Stomach (tissue), 8 donors: ENCODE measurements at regions not wholly inside any gene's neighbourhood (a gene's known extent, or its start where the extent isn't known, plus 50 kb on each side); places are given as distances from the start of the nearest gene placed in this dataset.

Experiments
- DNase-seq, 2 donors: peaks; one replicate each; pipeline versions ENCODE4 v3.0.0 to v3.0.0-alpha.2; 2013 to 2019
- H3K27ac ChIP-seq, 5 donors: fragments of 200-600 bp in 4 of 5; sonication (generic) in 4 of 5; one replicate each; pipeline ENCODE4 v1.5.1; 2013 to 2019; ENCODE audit warnings: mild to moderate bottlenecking in 1 of 5, moderate library complexity in 1 of 5
- H3K27me3 ChIP-seq, 3 donors: fragments of 200-600 bp; sonication (generic); one replicate each; pipeline ENCODE4 v1.5.1; 2017 to 2019; ENCODE audit warnings: mixed run types in 1 of 3
- H3K36me3 ChIP-seq, 4 donors: fragments of 200-600 bp; sonication (generic); 1 replicate in 3 of 4; 2 replicates in 1 of 4; pipeline ENCODE4 v1.5.1; 2016 to 2019
- H3K4me1 ChIP-seq, 4 donors: fragments of 200-600 bp; sonication (generic); one replicate each; pipeline ENCODE4 v1.5.1; 2016 to 2019
- H3K4me3 ChIP-seq, 4 donors: fragments of 200-600 bp; sonication (generic) in 3 of 4; one replicate each; pipeline ENCODE4 v1.5.1; 2016 to 2019; ENCODE audit warnings: mild to moderate bottlenecking in 1 of 4
- H3K9me3 ChIP-seq, 4 donors: fragments of 200-600 bp; sonication (generic); one replicate each; pipeline ENCODE4 v1.5.1; 2016 to 2019
- CTCF ChIP-seq, 7 experiments: fragments of 450-650 bp in 4 of 7; fragments of 200-600 bp in 3 of 7; sonication (generic) in 3 of 7; IDR thresholded peaks; one replicate each; pipeline ENCODE4 v1.5.1; 2016 to 2019; ENCODE audit warnings: antibody characterized with exemption in 7 of 7, control low read depth in 2 of 7, mild to moderate bottlenecking in 1 of 7
- EP300 ChIP-seq: sonication (generic); formaldehyde crosslinking; IDR thresholded peaks from one replicate; pipeline ENCODE4 v1.6.1; 2017; ENCODE audit warnings: antibody characterized with exemption
- POLR2A ChIP-seq, 4 donors: fragments of 450-650 bp; IDR thresholded peaks; one replicate each; pipeline ENCODE4 v1.6.1; 2016; ENCODE audit warnings: antibody characterized with exemption in 4 of 4, control low read depth in 2 of 4, mild to moderate bottlenecking in 1 of 4, moderate library complexity in 1 of 4
- POLR2AphosphoS5 ChIP-seq, 3 donors: sonication (generic); formaldehyde crosslinking; IDR thresholded peaks; one replicate each; pipeline ENCODE4 v1.6.1; 2016; ENCODE audit warnings: antibody characterized with exemption in 3 of 3
- WGBS, 5 donors: extraction: QIAGEN DNeasy Blood & Tissue Kit in 3 of 5; methylation state at CpG; one replicate each; pipeline versions ENCODE4 v1.1.5 to v1.1.7; 2013 to 2018; 5-methylcytosine and 5-hydroxymethylcytosine counted together
- intact Hi-C: fragments of 100-400 bp; cut with DNase I; formaldehyde crosslinking; loops from one replicate; pipeline ENCODE4 v1.15.1; 2023; ENCODE audit warnings: low total_unique reads
- donor health status: healthy with polysubstance abuse.
- donor health status: Bipolar disorder and iron deficiency.
- donor health status: healthy.

DNA sequence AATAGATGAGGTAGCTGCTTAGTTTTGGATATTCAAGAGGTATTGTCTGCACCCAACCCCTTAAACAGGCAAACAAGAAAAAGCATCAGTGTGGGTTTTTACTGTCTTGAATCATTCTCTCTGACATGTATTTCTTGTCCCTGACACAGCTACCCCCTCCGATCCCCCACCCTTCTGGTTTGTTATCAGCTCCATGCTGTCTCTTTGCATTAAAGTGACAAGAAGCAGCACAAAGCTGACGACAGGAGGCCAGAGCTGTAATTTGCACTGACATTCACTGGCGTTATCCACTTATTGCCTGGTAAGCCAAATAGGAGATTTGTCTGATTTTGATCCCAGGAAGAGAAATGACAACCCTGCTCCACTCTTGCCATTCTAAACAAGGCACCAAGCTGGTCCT is 83.3 kb upstream of the SNRK start:
- H3K4me1 ChIP-seq = no peaks in the 10 kb centered on the region
- no peaks in the 10 kb centered on the region for H3K36me3 ChIP-seq
- peaks cover 0 to 3% (median 0%) of the 10 kb centered on the region in 4 donors for H3K9me3 ChIP-seq
- 70 to 87% (median 74%) methylated on average over 3 of the region's 3 CpGs for WGBS, 5 donors
- no peak overlapping the region for H3K4me3 ChIP-seq
- no peak overlapping the region for H3K27ac ChIP-seq
- intact Hi-C loops = no loop called here
- no peaks in the 10 kb centered on the region for H3K27me3 ChIP-seq
- peak in 1 of 2 donors; percentile 48 for DNase-seq
- TF ChIP-seq POLR2AphosphoS5 (IDR thresholded peaks at IDR 0.05) (no peak), CTCF (IDR thresholded peaks at IDR 0.05) (no peak), POLR2A (IDR thresholded peaks at IDR 0.05) (no peak), EP300 (no peak)

GRCh38 chr3:43201581-43201980 is 84.8 kb upstream of the SNRK start:
- TF ChIP-seq POLR2A (IDR thresholded peaks at IDR 0.05) = no peak
- TF ChIP-seq POLR2AphosphoS5 (IDR thresholded peaks at IDR 0.05) = no peak
- H3K27ac ChIP-seq = no peak overlapping the region
- WGBS, 5 donors = 83 to 100% (median 90%) methylated on average over 1 of the region's 1 CpG
- H3K27me3 ChIP-seq = no peaks in the 10 kb centered on the region
- peaks cover 0 to 3% (median 0%) of the 10 kb centered on the region in 4 donors for H3K9me3 ChIP-seq
- DNase-seq = no peak
- no peak overlapping the region for H3K4me3 ChIP-seq
- H3K4me1 ChIP-seq = no peaks in the 10 kb centered on the region
- no peaks in the 10 kb centered on the region for H3K36me3 ChIP-seq
- intact Hi-C loops = no loop called here

DNA sequence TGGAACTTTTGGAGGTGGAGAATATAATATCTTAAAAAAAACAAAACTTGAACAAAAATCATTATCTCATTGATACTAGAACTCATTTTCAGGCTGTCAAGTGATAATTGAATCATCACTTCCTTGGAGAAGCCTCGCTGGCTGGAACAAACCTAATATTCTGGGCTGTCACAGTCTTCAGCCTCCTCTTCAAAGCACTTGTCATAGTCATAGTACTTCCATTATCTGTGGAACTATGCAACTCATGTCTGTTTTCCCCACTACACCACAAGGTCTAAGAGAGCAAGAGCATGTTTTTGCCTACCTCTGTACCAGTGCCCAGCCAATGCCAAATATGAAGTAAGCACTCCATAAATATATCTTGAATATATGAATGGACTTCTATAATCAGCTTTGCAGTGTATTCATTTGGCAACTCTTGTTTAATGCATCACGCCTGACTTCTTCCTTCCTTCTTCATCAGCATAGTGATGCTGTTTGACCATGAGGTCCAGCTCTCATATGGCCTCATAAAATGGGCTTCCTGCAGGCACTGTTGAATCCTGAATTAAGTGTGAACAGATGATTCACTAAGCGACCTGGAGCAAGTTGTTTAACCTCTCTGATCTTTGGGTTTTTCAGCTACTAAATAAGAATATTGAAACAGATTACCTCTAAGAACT is 86.6 kb upstream of the SNRK start:
- no peaks in the 10 kb centered on the region for H3K27me3 ChIP-seq
- 69 to 89% (median 85%) methylated on average over 3 of the region's 3 CpGs for WGBS, 5 donors
- intact Hi-C loops = no loop called here

GRCh38 chr3:43198791-43199644 is 87.3 kb upstream of the SNRK start:
- no peak for TF ChIP-seq POLR2AphosphoS5 (IDR thresholded peaks at IDR 0.05)
- TF ChIP-seq POLR2A (IDR thresholded peaks at IDR 0.05) = no peak
- TF ChIP-seq EP300 = no peak
- TF ChIP-seq CTCF (IDR thresholded peaks at IDR 0.05) = no peak
- no peak overlapping the region for H3K27ac ChIP-seq
- 77 to 87% (median 84%) methylated on average over 3 of the region's 3 CpGs for WGBS, 5 donors
- DNase-seq = no peak
- no peaks in the 10 kb centered on the region for H3K27me3 ChIP-seq
- H3K9me3 ChIP-seq = peaks cover 0 to 3% (median 0%) of the 10 kb centered on the region in 4 donors
- no peaks in the 10 kb centered on the region for H3K36me3 ChIP-seq
- H3K4me3 ChIP-seq = no peak overlapping the region
- intact Hi-C loops = no loop called here
- no peaks in the 10 kb centered on the region for H3K4me1 ChIP-seq

More for the DNA sequence above, 86.6 kb upstream of the SNRK start:
- no peak overlapping the region for H3K27ac ChIP-seq
- no peak overlapping the region for H3K4me3 ChIP-seq
- H3K4me1 ChIP-seq = no peaks in the 10 kb centered on the region
- no peak for TF ChIP-seq CTCF (IDR thresholded peaks at IDR 0.05)
- TF ChIP-seq POLR2A (IDR thresholded peaks at IDR 0.05) = no peak
- TF ChIP-seq POLR2AphosphoS5 (IDR thresholded peaks at IDR 0.05) = no peak
- TF ChIP-seq EP300 = no peak
- peaks cover 0 to 3% (median 0%) of the 10 kb centered on the region in 4 donors for H3K9me3 ChIP-seq
- no peaks in the 10 kb centered on the region for H3K36me3 ChIP-seq
- no peak for DNase-seq
